PC-3 (cell line): ENCODE measurements at regions not wholly inside any gene's neighbourhood (a gene's known extent, or its start where the extent isn't known, plus 50 kb on each side); places are given as distances from the start of the nearest gene placed in this dataset.

ENCODE experiments used
- EZH2 ChIP-seq: fragments of 300-600 bp; sonication (generic); IDR thresholded peaks from one replicate; pipeline ENCODE4 v1.6.1; 2017; ENCODE audit warnings: antibody characterized with exemption, mild to moderate bottlenecking, low read length; ENCODE audit not compliant: unreplicated experiment
- EZH2phosphoT487 ChIP-seq: fragments of 300-600 bp; sonication (generic); IDR thresholded peaks from 2 replicates; pipeline ENCODE4 v1.6.1; 2018; ENCODE audit warnings: mild to moderate bottlenecking, antibody characterized with exemption, low read length, borderline replicate concordance
- TF ChIP-seq, protein P1 (sequence below): fragments of 300-600 bp; sonication (generic); conservative IDR thresholded peaks from 2 replicates; pipeline ENCODE4 v1.5.1; 2017; ENCODE audit warnings: antibody characterized with exemption, low read depth, mild to moderate bottlenecking, low read length

DNA sequence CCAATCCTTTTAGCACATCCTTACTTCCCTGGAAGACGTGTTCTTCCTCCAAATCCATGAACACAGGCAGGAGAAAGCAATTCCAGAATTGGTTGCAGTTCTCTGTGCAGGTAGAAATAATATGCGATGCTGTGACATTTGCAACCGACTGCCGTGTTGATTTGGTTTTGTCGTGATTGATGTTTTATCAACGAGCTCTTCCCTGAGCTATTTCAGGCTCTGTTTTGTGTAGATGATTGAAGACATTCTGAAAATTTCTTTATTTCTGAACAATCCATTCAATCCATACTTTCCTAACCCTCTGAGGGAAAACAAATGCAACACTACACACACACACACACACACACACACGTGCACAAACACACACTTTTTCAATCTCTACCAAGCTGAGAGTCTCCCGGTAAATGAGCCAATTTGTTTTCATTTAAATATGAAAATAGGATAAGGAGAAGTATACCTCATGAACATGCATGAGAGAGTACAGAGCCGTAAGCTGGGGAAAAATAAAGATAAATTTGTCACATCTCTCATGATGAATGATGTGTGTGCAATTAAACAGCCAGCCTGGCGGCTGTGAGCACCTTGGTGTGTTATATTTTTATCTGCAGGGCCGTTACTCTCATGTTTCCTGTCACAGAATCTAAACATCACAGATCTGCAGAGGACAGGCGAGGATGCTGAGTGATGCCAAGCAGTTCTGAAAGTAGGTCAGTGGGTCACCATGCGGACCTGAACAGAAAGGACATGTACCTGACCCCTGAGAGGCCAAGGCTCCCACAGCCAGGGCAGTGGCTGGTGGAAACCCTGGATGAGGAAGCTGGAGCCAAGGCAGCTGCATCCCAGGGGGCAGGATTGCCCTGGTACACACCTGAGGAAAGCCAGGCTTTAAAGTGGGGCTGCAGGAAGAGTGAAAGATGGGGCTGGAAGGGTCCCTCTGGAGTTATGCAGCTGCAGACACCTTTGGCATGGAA lies 64.8 kb downstream of the PDCL3 start:
- TF ChIP-seq EZH2 (no peak), EZH2phosphoT487 (no peak)
- TF ChIP-seq, protein P1, sequence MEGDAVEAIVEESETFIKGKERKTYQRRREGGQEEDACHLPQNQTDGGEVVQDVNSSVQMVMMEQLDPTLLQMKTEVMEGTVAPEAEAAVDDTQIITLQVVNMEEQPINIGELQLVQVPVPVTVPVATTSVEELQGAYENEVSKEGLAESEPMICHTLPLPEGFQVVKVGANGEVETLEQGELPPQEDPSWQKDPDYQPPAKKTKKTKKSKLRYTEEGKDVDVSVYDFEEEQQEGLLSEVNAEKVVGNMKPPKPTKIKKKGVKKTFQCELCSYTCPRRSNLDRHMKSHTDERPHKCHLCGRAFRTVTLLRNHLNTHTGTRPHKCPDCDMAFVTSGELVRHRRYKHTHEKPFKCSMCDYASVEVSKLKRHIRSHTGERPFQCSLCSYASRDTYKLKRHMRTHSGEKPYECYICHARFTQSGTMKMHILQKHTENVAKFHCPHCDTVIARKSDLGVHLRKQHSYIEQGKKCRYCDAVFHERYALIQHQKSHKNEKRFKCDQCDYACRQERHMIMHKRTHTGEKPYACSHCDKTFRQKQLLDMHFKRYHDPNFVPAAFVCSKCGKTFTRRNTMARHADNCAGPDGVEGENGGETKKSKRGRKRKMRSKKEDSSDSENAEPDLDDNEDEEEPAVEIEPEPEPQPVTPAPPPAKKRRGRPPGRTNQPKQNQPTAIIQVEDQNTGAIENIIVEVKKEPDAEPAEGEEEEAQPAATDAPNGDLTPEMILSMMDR, result no peak
